Mesothelial cell of epicardium (in vitro differentiated cells): ENCODE measurements at regions not wholly inside any gene's neighbourhood (a gene's known extent, or its start where the extent isn't known, plus 50 kb on each side); places are given as distances from the start of the nearest gene placed in this dataset.

Source experiments
- DNase-seq, 2 experiments: peaks; one replicate each; pipeline ENCODE4 v3.0.0; 2021; ENCODE audit warnings: low spot score in 2 of 2; ENCODE audit not compliant: unreplicated experiment in 2 of 2
- H3K27ac Mint-ChIP-seq: 2 replicates; pipeline ENCODE4 v1.8.0; 2021; ENCODE audit warnings: mixed read lengths
- H3K27me3 Mint-ChIP-seq: 2 replicates; pipeline ENCODE4 v1.8.0; 2021; ENCODE audit warnings: low read depth, mixed read lengths
- H3K36me3 Mint-ChIP-seq: 2 replicates; pipeline ENCODE4 v1.8.0; 2021; ENCODE audit warnings: mixed read lengths
- H3K4me1 Mint-ChIP-seq: 2 replicates; pipeline ENCODE4 v1.8.0; 2021; ENCODE audit warnings: mixed read lengths
- H3K4me3 Mint-ChIP-seq: 2 replicates; pipeline ENCODE4 v1.8.0; 2021; ENCODE audit warnings: mild to moderate bottlenecking, moderate library complexity, mixed read lengths
- H3K9me3 Mint-ChIP-seq: 2 replicates; pipeline ENCODE4 v1.8.0; 2021; ENCODE audit warnings: mixed read lengths
- TF ChIP-seq, protein P1 (sequence below): fragments of 200-600 bp; sonication (generic); IDR thresholded peaks from one replicate; pipeline ENCODE4 v1.5.0; 2021; ENCODE audit warnings: antibody characterized with exemption; ENCODE audit not compliant: unreplicated experiment

DNA sequence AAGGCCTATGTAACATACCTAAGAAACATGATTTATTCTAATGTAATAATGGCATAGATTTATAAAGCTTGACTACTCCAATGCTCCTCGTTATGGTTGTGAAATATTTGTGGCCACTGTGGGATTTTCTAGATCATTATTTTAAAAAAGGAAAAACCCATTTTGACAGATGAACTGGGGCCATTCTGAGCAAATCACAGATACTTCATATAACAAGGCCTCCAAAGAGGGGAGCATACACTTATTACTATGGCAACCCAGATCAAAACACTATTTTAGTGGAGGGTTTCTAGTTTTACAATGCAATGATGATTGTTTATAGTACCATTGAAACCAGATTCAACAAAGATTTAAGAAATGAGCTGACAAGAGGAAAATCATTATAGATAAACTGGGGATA is 346.6 kb downstream of the ZNF326 start:
- Mint-ChIP-seq H3K4me3 (no peak overlapping the region), H3K27ac (no peak overlapping the region), H3K9me3 (no peaks in the 10 kb centered on the region), H3K27me3 (peaks cover 6% of the 10 kb centered on the region), H3K4me1 (peaks cover 3% of the 10 kb centered on the region), H3K36me3 (no peaks in the 10 kb centered on the region)
- TF ChIP-seq, protein P1, sequence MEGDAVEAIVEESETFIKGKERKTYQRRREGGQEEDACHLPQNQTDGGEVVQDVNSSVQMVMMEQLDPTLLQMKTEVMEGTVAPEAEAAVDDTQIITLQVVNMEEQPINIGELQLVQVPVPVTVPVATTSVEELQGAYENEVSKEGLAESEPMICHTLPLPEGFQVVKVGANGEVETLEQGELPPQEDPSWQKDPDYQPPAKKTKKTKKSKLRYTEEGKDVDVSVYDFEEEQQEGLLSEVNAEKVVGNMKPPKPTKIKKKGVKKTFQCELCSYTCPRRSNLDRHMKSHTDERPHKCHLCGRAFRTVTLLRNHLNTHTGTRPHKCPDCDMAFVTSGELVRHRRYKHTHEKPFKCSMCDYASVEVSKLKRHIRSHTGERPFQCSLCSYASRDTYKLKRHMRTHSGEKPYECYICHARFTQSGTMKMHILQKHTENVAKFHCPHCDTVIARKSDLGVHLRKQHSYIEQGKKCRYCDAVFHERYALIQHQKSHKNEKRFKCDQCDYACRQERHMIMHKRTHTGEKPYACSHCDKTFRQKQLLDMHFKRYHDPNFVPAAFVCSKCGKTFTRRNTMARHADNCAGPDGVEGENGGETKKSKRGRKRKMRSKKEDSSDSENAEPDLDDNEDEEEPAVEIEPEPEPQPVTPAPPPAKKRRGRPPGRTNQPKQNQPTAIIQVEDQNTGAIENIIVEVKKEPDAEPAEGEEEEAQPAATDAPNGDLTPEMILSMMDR = no peak
- DNase-seq = no peak

- TF ChIP-seq, protein P1 = no peak
- no peak for DNase-seq
- Mint-ChIP-seq H3K36me3 (no peaks in the 10 kb centered on the region), H3K27me3 (peaks cover 8% of the 10 kb centered on the region), H3K4me3 (no peak overlapping the region), H3K27ac (no peak overlapping the region), H3K4me1 (peaks cover 3% of the 10 kb centered on the region), H3K9me3 (no peaks in the 10 kb centered on the region)
Measured at GRCh38 chr1:90340606-90341005, 345.7 kb downstream of the ZNF326 start.

GRCh38 chr1:90339811-90340210 is 344.9 kb downstream of the ZNF326 start:
- no peak for DNase-seq
- Mint-ChIP-seq H3K9me3 (no peaks in the 10 kb centered on the region), H3K27me3 (peaks cover 7% of the 10 kb centered on the region), H3K27ac (no peak overlapping the region), H3K4me3 (no peak overlapping the region), H3K36me3 (no peaks in the 10 kb centered on the region), H3K4me1 (peaks cover 3% of the 10 kb centered on the region)
- TF ChIP-seq, protein P1 = no peak

- no peak overlapping the region for H3K27ac Mint-ChIP-seq
- TF ChIP-seq, protein P1 = no peak
- H3K27me3 Mint-ChIP-seq = peaks cover 4% of the 10 kb centered on the region
- no peak for DNase-seq
- no peaks in the 10 kb centered on the region for H3K36me3 Mint-ChIP-seq
- H3K4me3 Mint-ChIP-seq = no peak overlapping the region
- H3K9me3 Mint-ChIP-seq = no peaks in the 10 kb centered on the region
- peaks cover 3% of the 10 kb centered on the region for H3K4me1 Mint-ChIP-seq
Measured at GRCh38 chr1:90336552-90337324, 341.8 kb downstream of the ZNF326 start.

DNA sequence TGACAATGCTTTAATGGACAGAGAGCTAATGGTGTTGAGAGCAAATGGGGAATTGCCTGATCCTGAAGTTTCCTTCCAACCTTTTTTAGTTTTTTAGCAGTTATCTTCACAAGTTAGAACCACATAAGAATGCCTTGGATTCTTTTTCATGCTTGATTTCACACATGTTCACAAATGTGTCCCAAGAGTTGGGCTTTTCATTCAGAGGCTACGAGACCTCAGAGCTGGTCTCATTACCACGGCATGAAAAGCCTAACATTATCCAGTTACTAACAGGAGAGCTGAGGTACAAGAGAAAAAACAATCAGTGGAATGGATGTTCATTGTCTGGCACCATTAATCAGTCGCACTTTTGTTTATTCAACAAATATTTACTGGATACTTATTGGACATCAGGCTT is 340.6 kb downstream of the ZNF326 start:
- Mint-ChIP-seq H3K9me3 (no peaks in the 10 kb centered on the region), H3K27me3 (peaks cover 7% of the 10 kb centered on the region), H3K4me1 (no peaks in the 10 kb centered on the region), H3K36me3 (no peaks in the 10 kb centered on the region), H3K4me3 (no peak overlapping the region), H3K27ac (no peak overlapping the region)
- no peak for DNase-seq
- TF ChIP-seq, protein P1 = no peak

- peaks cover 14% of the 10 kb centered on the region for H3K27me3 Mint-ChIP-seq
- H3K4me3 Mint-ChIP-seq = no peak overlapping the region
- H3K36me3 Mint-ChIP-seq = no peaks in the 10 kb centered on the region
- TF ChIP-seq, protein P1 = no peak
- DNase-seq = no peak
- no peak overlapping the region for H3K27ac Mint-ChIP-seq
- no peaks in the 10 kb centered on the region for H3K9me3 Mint-ChIP-seq
- no peaks in the 10 kb centered on the region for H3K4me1 Mint-ChIP-seq
Measured at GRCh38 chr1:90334137-90334536, 339.2 kb downstream of the ZNF326 start.
